Spleen (tissue), 11 donors: ENCODE measurements at regions not wholly inside any gene's neighbourhood (a gene's known extent, or its start where the extent isn't known, plus 50 kb on each side); places are given as distances from the start of the nearest gene placed in this dataset.

Experiments
- DNase-seq: peaks from one replicate; pipeline ENCODE4 v3.0.0-alpha.2; 2020
- H3K27ac ChIP-seq, 8 donors: fragments of 200-600 bp; sonication (generic) in 7 of 8; 1 replicate in 4 of 8; 2 replicates in 4 of 8; pipeline versions ENCODE4 v1.5.0 to v1.8.0; 2016 to 2021; ENCODE audit warnings: inconsistent platforms in 4 of 8, mild to moderate bottlenecking in 4 of 8, moderate library complexity in 1 of 8
- H3K27me3 ChIP-seq, 7 donors: fragments of 200-600 bp; sonication (generic) in 6 of 7; replicated peaks in 1 of 7; 1 replicate in 4 of 7; 2 replicates in 3 of 7; pipeline versions ENCODE4 v1.5.0 to v1.8.0; 2016 to 2021; ENCODE audit warnings: inconsistent platforms in 3 of 7, mild to moderate bottlenecking in 1 of 7
- H3K36me3 ChIP-seq, 6 donors: fragments of 200-600 bp; sonication (generic) in 5 of 6; 1 replicate in 4 of 6; 2 replicates in 2 of 6; pipeline versions ENCODE4 v1.5.0 to v1.8.0; 2016 to 2021; ENCODE audit warnings: inconsistent platforms in 2 of 6
- H3K4me1 ChIP-seq, 6 donors: fragments of 200-600 bp; sonication (generic) in 5 of 6; 1 replicate in 3 of 6; 2 replicates in 3 of 6; pipeline versions ENCODE4 v1.5.0 to v1.8.0; 2016 to 2021; ENCODE audit warnings: inconsistent platforms in 3 of 6
- H3K4me3 ChIP-seq, 8 donors: fragments of 200-600 bp; sonication (generic) in 7 of 8; 1 replicate in 4 of 8; 2 replicates in 4 of 8; pipeline versions ENCODE4 v1.5.0 to v1.8.0; 2016 to 2021; ENCODE audit warnings: inconsistent platforms in 4 of 8, mild to moderate bottlenecking in 4 of 8, moderate library complexity in 2 of 8
- H3K9me3 ChIP-seq, 8 donors: fragments of 200-600 bp; sonication (generic) in 7 of 8; 1 replicate in 4 of 8; 2 replicates in 4 of 8; pipeline versions ENCODE4 v1.5.0 to v1.8.0; 2016 to 2021; ENCODE audit warnings: inconsistent platforms in 4 of 8
- CTCF ChIP-seq, 11 experiments: fragments of 200-600 bp in 7 of 11; fragments of 450-650 bp in 4 of 11; sonication (generic) in 4 of 11; IDR thresholded peaks in 8 of 11; conservative IDR thresholded peaks in 3 of 11; 1 replicate in 7 of 11; 2 replicates in 4 of 11; pipeline versions ENCODE4 v1.4.0 to v1.8.0; 2016 to 2021; ENCODE audit warnings: antibody characterized with exemption in 11 of 11, inconsistent platforms in 4 of 11, mild to moderate bottlenecking in 1 of 11
- POLR2A ChIP-seq, 3 donors: fragments of 450-650 bp; IDR thresholded peaks; one replicate each; pipeline ENCODE4 v1.5.1; 2017; ENCODE audit warnings: antibody characterized with exemption in 3 of 3, mild to moderate bottlenecking in 1 of 3
- POLR2AphosphoS5 ChIP-seq, 3 donors: sonication (generic); formaldehyde crosslinking; IDR thresholded peaks; one replicate each; pipeline ENCODE4 v1.5.1; 2017; ENCODE audit warnings: antibody characterized with exemption in 3 of 3
- WGBS, 5 donors: extraction: QIAGEN DNeasy Blood & Tissue Kit in 3 of 5; methylation state at CpG; one replicate each; pipeline versions ENCODE4 v1.1.5 to v1.1.7; 2013 to 2018; 5-methylcytosine and 5-hydroxymethylcytosine counted together
- intact Hi-C: fragments of 100-400 bp; cut with DNase I; formaldehyde crosslinking; loops from one replicate; pipeline ENCODE4 v1.15.0; 2023; ENCODE audit warnings: low total_unique reads
- donor health status: healthy with polysubstance abuse.
- donor health status: DM: no; HTN: no; CAD: no; lungs with moderate emphysema.
- donor health status: DM: no; HTN: no; CAD: no.
- donor health status: Bipolar disorder and iron deficiency.
- donor health status: healthy.
- donor health status: DM: no; HTN: no; CAD: no.
- donor health status: DM: yes; HTN: yes; CAD: no.

DNA sequence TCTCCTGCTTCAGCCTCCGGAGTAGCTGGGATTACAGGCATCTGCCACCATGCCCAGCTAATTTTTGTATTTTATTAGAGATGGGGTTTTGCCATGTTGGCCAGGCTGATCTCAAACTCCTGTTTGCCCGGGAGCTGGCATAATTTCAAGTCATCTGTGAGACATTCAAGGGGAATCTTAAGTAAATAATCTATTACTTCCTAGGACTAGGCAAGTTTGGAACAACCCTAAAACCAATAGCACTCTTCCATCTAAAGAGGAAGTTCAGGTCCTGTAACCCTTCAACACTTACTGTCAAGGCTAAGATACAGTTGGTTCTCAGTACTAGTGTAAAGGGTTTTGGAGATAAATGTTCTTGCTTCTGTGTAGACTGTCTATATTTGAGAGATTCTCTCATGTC, 267.8 kb upstream of the IRAK1BP1 start:
- Histone ChIP-seq H3K4me3 (no peak overlapping the region), H3K9me3 (no peaks in the 10 kb centered on the region), H3K4me1 (no peaks in the 10 kb centered on the region), H3K27me3 (no peaks in the 10 kb centered on the region), H3K36me3 (no peaks in the 10 kb centered on the region), H3K27ac (no peak overlapping the region)
- DNase-seq = no peak
- 76 to 92% (median 80%) methylated on average over 2 of the region's 2 CpGs for WGBS, 5 donors
- intact Hi-C loops = no loop called here
- TF ChIP-seq POLR2A (IDR thresholded peaks at IDR 0.05) = no peak
- TF ChIP-seq CTCF (IDR thresholded peaks at IDR 0.05 in 8 of 11, conservative IDR thresholded peaks at IDR 0.05 in 3 of 11) = no peak
- no peak for TF ChIP-seq POLR2AphosphoS5 (IDR thresholded peaks at IDR 0.05)

DNA sequence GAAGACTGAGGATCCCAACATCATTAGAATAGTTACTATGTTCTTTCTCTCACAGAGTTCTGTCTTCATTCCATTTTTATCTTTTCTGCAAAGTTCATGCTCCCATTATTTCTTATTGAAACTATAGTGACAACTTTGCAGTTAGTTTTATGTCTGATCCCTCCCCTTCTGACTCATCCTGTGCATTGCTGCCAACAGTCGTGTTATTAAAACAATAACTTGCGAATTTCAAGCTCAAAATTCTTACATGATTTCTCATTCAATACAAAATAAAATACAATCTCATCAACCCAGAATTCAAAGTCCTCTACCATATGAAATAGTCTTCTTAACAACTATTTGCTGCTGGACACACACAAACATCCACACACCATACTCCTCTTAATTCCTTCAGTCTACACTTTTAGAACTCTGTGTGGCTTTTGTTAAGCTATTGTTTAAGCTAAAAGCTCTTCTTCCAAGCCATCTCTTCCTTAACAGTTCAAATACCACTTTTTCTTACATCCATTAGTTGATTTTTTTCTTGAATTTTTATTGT, 261.4 kb upstream of the IRAK1BP1 start:
- Histone ChIP-seq H3K4me3 (no peak overlapping the region), H3K36me3 (no peaks in the 10 kb centered on the region), H3K27ac (no peak overlapping the region), H3K27me3 (no peaks in the 10 kb centered on the region), H3K9me3 (no peaks in the 10 kb centered on the region), H3K4me1 (no peaks in the 10 kb centered on the region)
- no peak for DNase-seq
- intact Hi-C loops = no loop called here
- 54 to 86% (median 73%) methylated on average over 2 of the region's 2 CpGs for WGBS, 5 donors
- no peak for TF ChIP-seq POLR2A (IDR thresholded peaks at IDR 0.05)
- no peak for TF ChIP-seq CTCF (IDR thresholded peaks at IDR 0.05 in 8 of 11, conservative IDR thresholded peaks at IDR 0.05 in 3 of 11)
- TF ChIP-seq POLR2AphosphoS5 (IDR thresholded peaks at IDR 0.05) = no peak

DNA sequence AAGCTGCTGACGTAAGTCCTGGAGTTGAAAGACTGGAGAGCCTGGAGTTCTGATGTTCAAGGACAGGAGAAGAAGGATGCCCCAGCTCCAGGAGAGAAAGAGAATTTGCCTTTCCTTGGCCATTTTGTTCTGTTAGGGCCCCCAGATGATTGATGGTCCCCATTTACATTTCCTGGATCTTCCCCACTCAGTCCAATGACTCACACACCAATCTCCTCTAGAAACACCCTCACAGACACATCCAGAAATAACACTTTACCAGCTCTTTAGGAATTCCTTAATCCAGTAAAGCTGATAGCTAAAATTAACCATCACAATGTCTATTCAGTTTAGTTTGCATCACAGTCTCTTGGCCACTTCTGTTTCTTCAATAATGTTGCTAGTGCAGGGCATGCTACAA, 260.2 kb upstream of the IRAK1BP1 start:
- TF ChIP-seq POLR2AphosphoS5 (IDR thresholded peaks at IDR 0.05) = no peak
- intact Hi-C loops = no loop called here
- H3K36me3 ChIP-seq = no peaks in the 10 kb centered on the region
- no peak overlapping the region for H3K4me3 ChIP-seq
- H3K27ac ChIP-seq = no peak overlapping the region
- 75 to 96% (median 84%) methylated on average over 1 of the region's 1 CpG for WGBS, 5 donors
- H3K27me3 ChIP-seq = no peaks in the 10 kb centered on the region
- no peak for DNase-seq
- no peaks in the 10 kb centered on the region for H3K4me1 ChIP-seq
- H3K9me3 ChIP-seq = no peaks in the 10 kb centered on the region

- Histone ChIP-seq H3K4me1 (no peaks in the 10 kb centered on the region), H3K4me3 (no peak overlapping the region), H3K27me3 (no peaks in the 10 kb centered on the region), H3K27ac (no peak overlapping the region), H3K36me3 (no peaks in the 10 kb centered on the region), H3K9me3 (no peaks in the 10 kb centered on the region)
- TF ChIP-seq CTCF (IDR thresholded peaks at IDR 0.05 in 8 of 11, conservative IDR thresholded peaks at IDR 0.05 in 3 of 11) (no peak), POLR2A (IDR thresholded peaks at IDR 0.05) (no peak), POLR2AphosphoS5 (IDR thresholded peaks at IDR 0.05) (no peak)
- WGBS, 5 donors = 61 to 78% (median 74%) methylated on average over 7 of the region's 7 CpGs
- DNase-seq = no peak
- intact Hi-C loops = no loop called here
Measured at GRCh38 chr6:78611102-78611620, 256.2 kb upstream of the IRAK1BP1 start.
